IMR-90 (cell line): ENCODE measurements at regions not wholly inside any gene's neighbourhood (a gene's known extent, or its start where the extent isn't known, plus 50 kb on each side); places are given as distances from the start of the nearest gene placed in this dataset.

Source experiments
- BHLHE40 ChIP-seq: fragments of 150-350 bp; IDR thresholded peaks from 2 replicates; pipeline ENCODE4 v1.6.1; 2016; ENCODE audit warnings: mild to moderate bottlenecking, low read depth, low read length
- MXI1 ChIP-seq: IDR thresholded peaks from 2 replicates; pipeline ENCODE4 v1.6.1; 2012; ENCODE audit warnings: low read depth, mild to moderate bottlenecking, low read length, moderate library complexity, borderline replicate concordance
- NFE2L2 ChIP-seq: fragments of 150-350 bp; IDR thresholded peaks from 2 replicates; pipeline ENCODE4 v1.6.1; 2016; ENCODE audit warnings: low read depth, mild to moderate bottlenecking, low read length
- POLR2A ChIP-seq: IDR thresholded peaks from 2 replicates; pipeline ENCODE4 v1.6.1; 2012; ENCODE audit warnings: mild to moderate bottlenecking, low read depth, low read length
- RAD21 ChIP-seq: IDR thresholded peaks from 2 replicates; pipeline ENCODE4 v1.6.1; 2012; ENCODE audit warnings: low read length, improper control_type of control experiment
- RCOR1 ChIP-seq: IDR thresholded peaks from 2 replicates; pipeline ENCODE4 v1.6.1; 2012; ENCODE audit warnings: mild to moderate bottlenecking, low read length, improper control_type of control experiment; ENCODE audit not compliant: insufficient replicate concordance
- TF ChIP-seq, protein P1 (sequence below): conservative IDR thresholded peaks from 2 replicates; pipeline ENCODE4 v1.5.1; 2012; ENCODE audit warnings: mild to moderate bottlenecking, low read depth, low read length, improper control_type of control experiment
- TF ChIP-seq, protein P2 (sequence below): fragments of 150-350 bp; IDR thresholded peaks from 2 replicates; pipeline ENCODE4 v1.6.1; 2016; ENCODE audit warnings: low read depth, mild to moderate bottlenecking, low read length, moderate library complexity, borderline replicate concordance

DNA sequence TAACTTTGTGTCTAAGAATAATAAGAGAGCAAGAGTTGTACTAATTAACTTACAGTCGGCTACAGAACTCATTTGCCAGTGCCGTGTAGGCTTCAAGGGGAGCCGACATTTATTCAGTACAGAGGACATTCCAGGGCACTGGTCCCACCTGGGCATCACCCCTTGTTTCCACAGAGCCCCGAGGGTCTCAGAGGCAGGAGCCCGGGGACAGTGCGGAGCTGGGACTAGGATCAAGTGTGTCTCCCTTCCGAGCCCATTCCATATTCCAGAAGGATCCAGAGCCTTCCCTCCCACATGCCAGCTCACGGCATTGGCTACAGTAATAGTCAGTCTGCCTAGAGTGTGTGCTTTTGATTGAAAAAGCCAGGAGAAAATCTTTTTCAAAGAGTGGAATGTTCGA lies 71.5 kb upstream of the CTDP1 start:
- TF ChIP-seq POLR2A (no peak), BHLHE40 (no peak), MXI1 (no peak), RCOR1 (no peak), RAD21 (no peak), NFE2L2 (no peak)
- TF ChIP-seq, protein P1, sequence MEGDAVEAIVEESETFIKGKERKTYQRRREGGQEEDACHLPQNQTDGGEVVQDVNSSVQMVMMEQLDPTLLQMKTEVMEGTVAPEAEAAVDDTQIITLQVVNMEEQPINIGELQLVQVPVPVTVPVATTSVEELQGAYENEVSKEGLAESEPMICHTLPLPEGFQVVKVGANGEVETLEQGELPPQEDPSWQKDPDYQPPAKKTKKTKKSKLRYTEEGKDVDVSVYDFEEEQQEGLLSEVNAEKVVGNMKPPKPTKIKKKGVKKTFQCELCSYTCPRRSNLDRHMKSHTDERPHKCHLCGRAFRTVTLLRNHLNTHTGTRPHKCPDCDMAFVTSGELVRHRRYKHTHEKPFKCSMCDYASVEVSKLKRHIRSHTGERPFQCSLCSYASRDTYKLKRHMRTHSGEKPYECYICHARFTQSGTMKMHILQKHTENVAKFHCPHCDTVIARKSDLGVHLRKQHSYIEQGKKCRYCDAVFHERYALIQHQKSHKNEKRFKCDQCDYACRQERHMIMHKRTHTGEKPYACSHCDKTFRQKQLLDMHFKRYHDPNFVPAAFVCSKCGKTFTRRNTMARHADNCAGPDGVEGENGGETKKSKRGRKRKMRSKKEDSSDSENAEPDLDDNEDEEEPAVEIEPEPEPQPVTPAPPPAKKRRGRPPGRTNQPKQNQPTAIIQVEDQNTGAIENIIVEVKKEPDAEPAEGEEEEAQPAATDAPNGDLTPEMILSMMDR: no peak
- TF ChIP-seq, protein P2, sequence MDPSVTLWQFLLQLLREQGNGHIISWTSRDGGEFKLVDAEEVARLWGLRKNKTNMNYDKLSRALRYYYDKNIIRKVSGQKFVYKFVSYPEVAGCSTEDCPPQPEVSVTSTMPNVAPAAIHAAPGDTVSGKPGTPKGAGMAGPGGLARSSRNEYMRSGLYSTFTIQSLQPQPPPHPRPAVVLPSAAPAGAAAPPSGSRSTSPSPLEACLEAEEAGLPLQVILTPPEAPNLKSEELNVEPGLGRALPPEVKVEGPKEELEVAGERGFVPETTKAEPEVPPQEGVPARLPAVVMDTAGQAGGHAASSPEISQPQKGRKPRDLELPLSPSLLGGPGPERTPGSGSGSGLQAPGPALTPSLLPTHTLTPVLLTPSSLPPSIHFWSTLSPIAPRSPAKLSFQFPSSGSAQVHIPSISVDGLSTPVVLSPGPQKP: no peak
